C4-2B (cell line): ENCODE measurements at regions not wholly inside any gene's neighbourhood (a gene's known extent, or its start where the extent isn't known, plus 50 kb on each side); places are given as distances from the start of the nearest gene placed in this dataset.

Experiments
- H3K27ac ChIP-seq: fragments of 450-650 bp; 2 replicates; pipeline ENCODE4 v1.5.1; 2017
- ZFX ChIP-seq: fragments of 450-650 bp; IDR thresholded peaks from 2 replicates; pipeline ENCODE4 v1.6.1; 2017
- TF ChIP-seq, protein P1 (sequence below): fragments of 450-650 bp; conservative IDR thresholded peaks from 2 replicates; pipeline ENCODE4 v1.5.1; 2017; ENCODE audit warnings: mild to moderate bottlenecking

DNA sequence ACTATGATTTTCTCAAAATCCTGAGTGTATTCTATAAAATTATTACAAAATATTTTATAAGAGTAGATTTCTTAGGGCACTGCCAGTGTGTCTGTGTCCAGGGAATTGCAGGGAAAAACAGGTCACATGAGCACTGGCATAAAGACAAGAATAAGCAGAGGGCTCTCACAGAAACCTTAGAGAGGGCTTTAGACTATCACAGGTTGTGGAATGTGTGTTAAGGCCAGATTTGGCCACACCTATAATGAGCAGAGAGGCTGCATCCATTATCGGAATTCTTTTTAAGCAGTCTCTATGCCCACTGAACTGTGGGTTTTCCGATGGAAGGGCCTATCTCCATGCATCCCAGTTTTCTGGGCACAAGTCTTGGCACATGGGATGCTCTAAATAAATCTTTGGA is 90.2 kb downstream of the RTP4 start:
- no peak for TF ChIP-seq ZFX
- TF ChIP-seq, protein P1, sequence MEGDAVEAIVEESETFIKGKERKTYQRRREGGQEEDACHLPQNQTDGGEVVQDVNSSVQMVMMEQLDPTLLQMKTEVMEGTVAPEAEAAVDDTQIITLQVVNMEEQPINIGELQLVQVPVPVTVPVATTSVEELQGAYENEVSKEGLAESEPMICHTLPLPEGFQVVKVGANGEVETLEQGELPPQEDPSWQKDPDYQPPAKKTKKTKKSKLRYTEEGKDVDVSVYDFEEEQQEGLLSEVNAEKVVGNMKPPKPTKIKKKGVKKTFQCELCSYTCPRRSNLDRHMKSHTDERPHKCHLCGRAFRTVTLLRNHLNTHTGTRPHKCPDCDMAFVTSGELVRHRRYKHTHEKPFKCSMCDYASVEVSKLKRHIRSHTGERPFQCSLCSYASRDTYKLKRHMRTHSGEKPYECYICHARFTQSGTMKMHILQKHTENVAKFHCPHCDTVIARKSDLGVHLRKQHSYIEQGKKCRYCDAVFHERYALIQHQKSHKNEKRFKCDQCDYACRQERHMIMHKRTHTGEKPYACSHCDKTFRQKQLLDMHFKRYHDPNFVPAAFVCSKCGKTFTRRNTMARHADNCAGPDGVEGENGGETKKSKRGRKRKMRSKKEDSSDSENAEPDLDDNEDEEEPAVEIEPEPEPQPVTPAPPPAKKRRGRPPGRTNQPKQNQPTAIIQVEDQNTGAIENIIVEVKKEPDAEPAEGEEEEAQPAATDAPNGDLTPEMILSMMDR: no peak
- H3K27ac ChIP-seq: no peak overlapping the region

DNA sequence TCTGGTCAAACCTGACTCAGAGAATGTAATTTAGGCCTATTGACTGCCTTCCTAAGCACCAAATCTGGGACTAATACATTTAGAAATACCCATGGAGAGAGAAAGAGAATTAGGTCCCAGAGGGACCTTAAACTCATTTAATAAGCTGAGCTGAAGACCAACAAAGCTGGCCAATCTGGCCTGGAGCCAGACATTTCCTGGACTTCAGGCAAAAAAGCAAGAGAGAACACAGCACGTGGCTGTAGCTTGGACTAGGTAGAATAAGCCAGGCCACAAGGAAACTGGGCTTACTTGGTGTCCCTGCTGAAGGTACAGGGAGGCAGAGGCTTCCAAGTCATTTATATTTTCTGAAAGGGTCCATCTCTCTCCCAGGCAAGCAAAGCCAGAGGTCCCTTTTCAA is 88.1 kb downstream of the RTP4 start:
- no peak overlapping the region for H3K27ac ChIP-seq
- TF ChIP-seq ZFX: no peak
- TF ChIP-seq, protein P1: no peak

DNA sequence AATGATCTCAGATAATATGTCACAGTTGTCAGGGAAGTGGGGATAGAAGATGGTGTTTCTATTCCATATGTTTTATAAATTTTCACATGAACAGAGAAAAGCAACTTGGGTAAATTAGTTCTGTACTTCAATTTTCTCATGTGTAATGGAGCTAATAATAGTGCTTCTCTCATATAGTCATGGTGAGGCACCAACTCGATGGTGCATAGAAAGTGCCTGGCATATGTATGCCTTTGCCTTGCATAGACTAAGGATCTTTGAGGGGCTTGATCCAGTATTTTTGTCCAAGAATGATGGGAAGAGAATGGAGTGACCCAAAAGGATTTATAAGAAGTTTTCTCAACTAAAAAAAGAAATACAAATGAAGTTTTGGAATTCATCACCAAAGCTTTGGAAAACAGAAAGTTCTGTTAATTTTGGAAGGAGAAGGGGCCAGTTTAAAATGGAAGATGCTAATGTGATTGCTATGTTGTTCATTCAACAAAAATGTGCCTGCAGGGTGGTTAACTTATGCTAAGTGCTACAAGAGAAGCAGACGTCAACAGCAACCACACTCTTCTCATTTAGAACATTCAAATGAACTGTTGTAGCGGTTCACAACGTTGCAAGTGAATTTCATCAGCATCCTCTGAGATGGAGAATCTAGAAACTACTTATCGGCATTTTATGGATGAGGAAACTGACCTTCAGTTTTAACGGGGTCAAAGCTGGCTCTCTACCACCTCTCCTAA is 86.1 kb downstream of the RTP4 start:
- no peak for TF ChIP-seq ZFX
- TF ChIP-seq, protein P1: no peak
- H3K27ac ChIP-seq: no peak overlapping the region

DNA sequence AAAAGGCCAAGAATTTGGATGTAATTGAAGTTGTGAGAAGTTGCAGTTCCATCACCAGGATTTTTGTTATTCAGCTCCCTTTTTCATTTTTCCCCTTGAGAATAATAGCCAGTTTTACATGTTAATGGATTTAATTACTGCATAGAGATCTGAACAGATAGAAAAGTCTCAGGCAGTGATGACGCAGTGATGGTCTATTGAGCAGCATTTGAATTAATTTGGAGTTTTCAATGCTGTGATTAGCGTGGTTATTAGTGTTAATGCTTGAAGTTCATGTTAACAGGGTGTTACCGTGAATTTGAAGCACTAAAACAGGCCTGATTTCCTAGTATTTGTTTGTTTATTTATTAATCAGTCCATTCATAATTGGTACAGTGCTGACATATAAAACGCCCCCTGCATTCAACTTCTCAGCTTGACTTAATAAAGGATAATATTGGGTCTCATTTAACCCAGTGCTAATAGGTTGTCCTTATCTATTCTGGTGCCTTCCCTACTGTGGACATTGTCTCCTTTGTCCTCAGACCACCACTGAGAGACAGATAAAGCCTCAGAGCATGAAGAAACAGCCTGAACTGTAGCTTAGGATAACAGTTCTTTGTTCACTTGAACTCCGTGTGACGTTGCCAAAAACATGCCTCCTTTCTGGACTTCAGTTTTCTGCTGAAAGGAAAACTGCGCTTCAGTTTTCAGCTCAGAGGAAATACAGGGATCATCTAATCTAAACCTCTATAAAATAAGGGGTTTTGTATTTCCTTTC is 82.4 kb downstream of the RTP4 start:
- H3K27ac ChIP-seq: no peak overlapping the region
- no peak for TF ChIP-seq ZFX
- TF ChIP-seq, protein P1: no peak

DNA sequence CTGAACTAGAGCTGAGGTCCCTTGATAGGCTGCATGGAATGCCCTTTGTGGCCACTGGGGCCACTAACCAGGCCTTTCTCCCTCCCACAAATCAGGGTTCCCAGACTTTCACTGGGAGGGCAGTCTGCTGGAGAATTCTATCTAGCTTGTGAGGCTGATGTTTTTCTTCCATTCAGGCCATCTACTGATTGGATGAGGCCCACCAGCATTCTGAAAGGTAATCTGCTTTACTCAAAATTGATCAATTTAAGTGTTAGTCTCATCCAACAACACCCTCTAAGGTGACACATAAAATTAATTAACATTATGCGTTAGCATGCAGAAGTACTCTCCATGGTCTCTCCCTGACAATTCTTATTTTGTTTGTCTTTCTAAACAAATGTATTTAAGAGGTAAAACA is 80.5 kb downstream of the RTP4 start:
- no peak overlapping the region for H3K27ac ChIP-seq
- TF ChIP-seq, protein P1: no peak; the same call in 1 of the 2 replicates

DNA sequence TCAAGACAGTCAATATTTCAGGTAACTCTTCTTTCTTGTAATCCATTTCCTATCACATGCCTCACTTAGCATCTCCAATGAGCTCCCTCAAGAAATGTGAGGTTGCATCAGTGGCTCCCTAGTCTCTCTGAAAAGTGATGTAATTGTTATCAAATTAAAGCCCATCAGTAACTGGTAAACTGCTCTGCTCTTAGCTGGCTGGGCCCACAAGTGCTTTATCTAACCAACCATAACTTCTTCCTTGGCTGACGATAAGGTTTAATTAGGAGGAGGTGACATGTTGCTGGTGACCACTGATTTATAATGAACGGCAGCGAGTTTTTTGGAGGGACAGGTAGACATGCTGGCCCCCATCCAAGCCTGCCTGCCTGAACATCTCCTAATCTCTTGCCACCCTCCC is 79.6 kb downstream of the RTP4 start:
- H3K27ac ChIP-seq: no peak overlapping the region
- no peak for TF ChIP-seq ZFX
- TF ChIP-seq, protein P1: no peak

DNA sequence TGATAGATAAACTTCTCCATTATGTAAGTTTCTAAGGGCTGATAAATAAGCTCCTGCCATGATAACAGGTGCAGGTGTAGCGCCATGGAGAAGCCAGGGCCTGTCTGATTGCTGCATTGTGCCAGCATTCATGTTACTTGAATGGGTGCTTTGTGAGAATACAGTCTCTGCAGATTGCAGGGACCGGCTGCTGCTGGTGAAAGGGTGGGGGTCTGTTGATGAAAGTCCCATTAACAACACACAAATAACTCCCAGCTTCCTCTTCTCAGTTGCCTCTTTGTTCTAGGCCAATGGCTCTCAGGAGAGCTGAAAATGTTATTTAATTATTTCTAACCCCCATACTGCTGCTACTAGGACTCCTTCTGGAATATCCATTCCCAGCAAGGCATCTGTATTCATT is 77.2 kb downstream of the RTP4 start:
- H3K27ac ChIP-seq: no peak overlapping the region
- TF ChIP-seq, protein P1: no peak
- no peak for TF ChIP-seq ZFX
